ENCODE measurements at regions not wholly inside any gene's neighbourhood (a gene's known extent, or its start where the extent isn't known, plus 50 kb on each side); places are given as distances from the start of the nearest gene placed in this dataset.
"Not testable (repeated sequence)": the region's sequence is repeated elsewhere in the genome, so short reads cannot be mapped to it uniquely, and the experiment has no call there.

GRCh38 chr5:93995126-93995621 lies 253.8 kb upstream of the POU5F2 start:
- intact Hi-C loops (cut with DNase I): no loop called here
- DNase-seq (ENCODE audit: extremely low spot score in 2 of 2): no peak
- Histone ChIP-seq H3K4me3 (no peak overlapping the region), H3K36me3 (no peaks in the 10 kb centered on the region), H3K4me1 (no peaks in the 10 kb centered on the region), H3K27ac (no peak overlapping the region), H3K9me3 (no peaks in the 10 kb centered on the region), H3K27me3 (no peaks in the 10 kb centered on the region)
- TF ChIP-seq CTCF (IDR thresholded peaks at IDR 0.05) (no peak), POLR2AphosphoS5 (IDR thresholded peaks at IDR 0.05; ENCODE audit: insufficient read depth in 1 of 2, low read depth in 1 of 2) (no peak), POLR2A (IDR thresholded peaks at IDR 0.05) (no peak)

- Histone ChIP-seq H3K9me3 (no peaks in the 10 kb centered on the region), H3K4me3 (no peak overlapping the region), H3K36me3 (no peaks in the 10 kb centered on the region), H3K27me3 (no peaks in the 10 kb centered on the region), H3K4me1 (no peaks in the 10 kb centered on the region), H3K27ac (no peak overlapping the region)
- intact Hi-C loops (cut with DNase I): no loop called here
- no peak for TF ChIP-seq CTCF (IDR thresholded peaks at IDR 0.05)
- no peak for DNase-seq (ENCODE audit: extremely low spot score in 2 of 2)
These were observed 251.8 kb upstream of the POU5F2 start for GRCh38 chr5:93993161-93993560.

GRCh38 chr5:93990504-93991070 lies 249.2 kb upstream of the POU5F2 start:
- DNase-seq (ENCODE audit: extremely low spot score in 2 of 2): no peak
- Histone ChIP-seq H3K4me3 (no peak overlapping the region), H3K9me3 (no peaks in the 10 kb centered on the region), H3K36me3 (no peaks in the 10 kb centered on the region), H3K27me3 (no peaks in the 10 kb centered on the region), H3K27ac (no peak overlapping the region), H3K4me1 (no peaks in the 10 kb centered on the region)
- intact Hi-C loops (cut with DNase I): no loop called here
- no peak for TF ChIP-seq CTCF (IDR thresholded peaks at IDR 0.05)
- no peak for TF ChIP-seq POLR2A (IDR thresholded peaks at IDR 0.05)
- TF ChIP-seq POLR2AphosphoS5 (IDR thresholded peaks at IDR 0.05; ENCODE audit: insufficient read depth in 1 of 2, low read depth in 1 of 2): no peak

- H3K9me3 ChIP-seq; intact Hi-C loops (cut with DNase I); H3K4me1 ChIP-seq; H3K27ac ChIP-seq; H3K36me3 ChIP-seq; H3K27me3 ChIP-seq; H3K4me3 ChIP-seq; DNase-seq (ENCODE audit: extremely low spot score in 2 of 2): not testable (repeated sequence)
These were observed 244.7 kb upstream of the POU5F2 start for GRCh38 chr5:93985940-93986570.

- Histone ChIP-seq H3K4me1 (no peaks in the 10 kb centered on the region), H3K4me3 (no peak overlapping the region)
These were observed 236.8 kb upstream of the POU5F2 start for GRCh38 chr5:93978222-93978621.

More at GRCh38 chr5:93978222-93978621, 236.8 kb upstream of the POU5F2 start:
- DNase-seq (ENCODE audit: extremely low spot score in 2 of 2): no peak
- no peaks in the 10 kb centered on the region for H3K36me3 ChIP-seq
- H3K9me3 ChIP-seq: peaks cover 21% of the 10 kb centered on the region
- intact Hi-C loops (cut with DNase I): no loop called here
- H3K27me3 ChIP-seq: no peaks in the 10 kb centered on the region
- no peak overlapping the region for H3K27ac ChIP-seq
- no peak for TF ChIP-seq CTCF (IDR thresholded peaks at IDR 0.05)
- TF ChIP-seq POLR2AphosphoS5 (IDR thresholded peaks at IDR 0.05; ENCODE audit: insufficient read depth in 1 of 2, low read depth in 1 of 2): no peak
- TF ChIP-seq POLR2A (IDR thresholded peaks at IDR 0.05): no peak
